ENCODE measurements at regions not wholly inside any gene's neighbourhood (a gene's known extent, or its start where the extent isn't known, plus 50 kb on each side); places are given as distances from the start of the nearest gene placed in this dataset.

DNA sequence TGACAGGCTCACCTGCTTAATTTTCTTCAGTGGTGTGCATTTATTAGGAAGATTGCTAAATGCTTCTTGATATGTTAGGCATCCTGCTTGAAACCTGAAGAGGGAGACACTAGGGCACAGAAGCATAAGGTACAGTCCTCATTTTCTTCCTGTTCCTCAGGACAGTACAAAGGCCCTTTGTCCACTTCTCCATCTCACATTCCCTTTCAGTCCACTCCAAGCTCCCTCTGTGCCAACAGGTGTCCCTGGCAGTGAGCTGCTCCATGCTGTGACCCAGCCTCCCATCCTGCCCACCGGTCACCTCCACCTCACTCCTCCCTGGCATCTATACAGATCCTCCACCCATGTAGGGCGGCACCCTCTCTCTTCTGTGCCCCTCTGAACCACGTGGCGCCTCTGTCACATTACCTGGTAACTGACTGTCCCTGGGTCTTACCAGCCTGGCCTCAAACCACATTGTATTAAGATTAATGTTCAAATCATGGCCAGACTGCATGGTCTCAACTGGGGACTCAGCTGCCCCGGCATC, 162.8 kb downstream of the VAPA start:
- TF ChIP-seq, protein P1, sequence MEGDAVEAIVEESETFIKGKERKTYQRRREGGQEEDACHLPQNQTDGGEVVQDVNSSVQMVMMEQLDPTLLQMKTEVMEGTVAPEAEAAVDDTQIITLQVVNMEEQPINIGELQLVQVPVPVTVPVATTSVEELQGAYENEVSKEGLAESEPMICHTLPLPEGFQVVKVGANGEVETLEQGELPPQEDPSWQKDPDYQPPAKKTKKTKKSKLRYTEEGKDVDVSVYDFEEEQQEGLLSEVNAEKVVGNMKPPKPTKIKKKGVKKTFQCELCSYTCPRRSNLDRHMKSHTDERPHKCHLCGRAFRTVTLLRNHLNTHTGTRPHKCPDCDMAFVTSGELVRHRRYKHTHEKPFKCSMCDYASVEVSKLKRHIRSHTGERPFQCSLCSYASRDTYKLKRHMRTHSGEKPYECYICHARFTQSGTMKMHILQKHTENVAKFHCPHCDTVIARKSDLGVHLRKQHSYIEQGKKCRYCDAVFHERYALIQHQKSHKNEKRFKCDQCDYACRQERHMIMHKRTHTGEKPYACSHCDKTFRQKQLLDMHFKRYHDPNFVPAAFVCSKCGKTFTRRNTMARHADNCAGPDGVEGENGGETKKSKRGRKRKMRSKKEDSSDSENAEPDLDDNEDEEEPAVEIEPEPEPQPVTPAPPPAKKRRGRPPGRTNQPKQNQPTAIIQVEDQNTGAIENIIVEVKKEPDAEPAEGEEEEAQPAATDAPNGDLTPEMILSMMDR (IDR thresholded peaks at IDR 0.05; ENCODE audit: low read depth, low read length) = no peak
- DNase-seq (ENCODE audit: low read depth in 1 of 2, low spot score in 1 of 2) = no peak
- Histone ChIP-seq H3K27ac (no peak overlapping the region), H3K27me3 (no peaks in the 10 kb centered on the region), H3K4me1 (ENCODE audit: low read depth) (peaks cover 21% of the 10 kb centered on the region), H3K36me3 (no peaks in the 10 kb centered on the region), H3K9me3 (ENCODE audit: low read depth) (no peaks in the 10 kb centered on the region), H3K4me3 (no peak overlapping the region)

DNA sequence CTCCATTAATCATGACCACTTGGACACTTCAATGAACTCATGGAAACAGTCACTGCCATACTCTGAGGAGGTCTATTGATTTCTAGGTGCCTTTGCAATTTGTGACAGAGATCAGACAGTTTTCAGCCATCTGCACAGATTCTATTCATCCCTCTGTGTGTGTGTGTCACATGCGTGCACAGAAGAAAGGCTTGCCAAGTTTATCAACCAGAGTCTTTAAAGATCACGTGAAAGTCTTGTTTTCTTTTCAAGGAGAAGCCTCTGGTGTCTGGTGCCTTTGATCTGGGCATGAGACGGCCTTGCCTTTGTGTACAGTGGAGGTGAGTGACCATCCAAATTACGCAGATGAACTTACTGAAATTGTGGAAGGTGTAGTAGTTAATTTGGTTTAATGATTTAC, 164.2 kb downstream of the VAPA start:
- no peaks in the 10 kb centered on the region for H3K9me3 ChIP-seq (ENCODE audit: low read depth)
- peak in 1 of 2 donors; percentile 30 for DNase-seq (ENCODE audit: low read depth in 1 of 2, low spot score in 1 of 2)
- TF ChIP-seq, protein P1 (IDR thresholded peaks at IDR 0.05; ENCODE audit: low read depth, low read length) = no peak
- no peak overlapping the region for H3K4me3 ChIP-seq
- no peaks in the 10 kb centered on the region for H3K27me3 ChIP-seq
- no peaks in the 10 kb centered on the region for H3K36me3 ChIP-seq
- H3K4me1 ChIP-seq (ENCODE audit: low read depth) = peaks cover 26% of the 10 kb centered on the region
- H3K27ac ChIP-seq = no peak overlapping the region

DNA sequence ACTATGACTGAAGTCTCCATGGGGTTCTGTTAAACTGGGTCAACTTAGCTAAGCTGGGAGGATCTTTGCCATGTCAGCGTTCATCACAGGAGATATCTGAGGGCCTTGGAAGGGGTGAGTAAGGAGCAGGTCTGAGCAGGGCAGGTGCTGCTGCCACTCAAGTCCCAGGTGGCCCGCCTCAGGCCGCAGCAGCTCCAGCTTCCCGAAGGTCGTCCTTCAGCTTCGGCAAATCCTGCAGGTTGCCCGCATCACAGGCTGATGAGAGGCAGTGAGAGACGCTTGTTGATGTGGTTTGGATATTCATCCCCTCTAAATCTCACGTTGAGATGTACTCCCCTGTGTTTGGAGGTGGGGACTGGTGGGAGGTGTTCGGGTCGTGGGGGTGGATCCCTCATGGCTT, 166.6 kb downstream of the VAPA start:
- Histone ChIP-seq H3K27me3 (no peaks in the 10 kb centered on the region), H3K27ac (no peak overlapping the region), H3K4me3 (no peak overlapping the region), H3K4me1 (ENCODE audit: low read depth) (peaks cover 26% of the 10 kb centered on the region), H3K36me3 (no peaks in the 10 kb centered on the region), H3K9me3 (ENCODE audit: low read depth) (no peaks in the 10 kb centered on the region)
- no peak for DNase-seq (ENCODE audit: low read depth in 1 of 2, low spot score in 1 of 2)
- TF ChIP-seq, protein P1 (IDR thresholded peaks at IDR 0.05; ENCODE audit: low read depth, low read length) = no peak

DNA sequence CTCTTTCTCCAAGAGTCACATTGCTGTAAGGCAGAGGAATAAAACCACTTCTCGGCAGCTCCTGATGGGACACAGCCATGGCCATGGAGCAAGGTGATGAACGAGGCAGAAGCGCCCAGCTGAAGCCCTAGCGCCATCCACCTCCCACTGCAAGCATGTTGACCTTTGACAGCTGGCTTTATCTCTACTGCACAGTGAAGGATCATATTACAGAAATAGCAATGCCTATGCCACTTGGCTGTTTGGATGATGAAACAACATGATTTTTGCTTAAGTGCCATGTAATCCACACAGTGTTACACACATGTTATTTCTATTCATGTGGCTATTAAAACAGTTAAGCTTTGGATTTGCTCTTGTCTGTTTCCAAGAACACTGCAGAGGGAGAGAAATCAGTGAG, 167.7 kb downstream of the VAPA start:
- Histone ChIP-seq H3K9me3 (ENCODE audit: low read depth) (no peaks in the 10 kb centered on the region), H3K36me3 (no peaks in the 10 kb centered on the region), H3K4me3 (no peak overlapping the region), H3K27ac (peak overlapping the region; percentile 41), H3K27me3 (no peaks in the 10 kb centered on the region), H3K4me1 (ENCODE audit: low read depth) (peaks cover 26% of the 10 kb centered on the region)
- peak; percentile 42 to 47 for DNase-seq (ENCODE audit: low read depth in 1 of 2, low spot score in 1 of 2)
- TF ChIP-seq, protein P1 (IDR thresholded peaks at IDR 0.05; ENCODE audit: low read depth, low read length) = no peak

DNA sequence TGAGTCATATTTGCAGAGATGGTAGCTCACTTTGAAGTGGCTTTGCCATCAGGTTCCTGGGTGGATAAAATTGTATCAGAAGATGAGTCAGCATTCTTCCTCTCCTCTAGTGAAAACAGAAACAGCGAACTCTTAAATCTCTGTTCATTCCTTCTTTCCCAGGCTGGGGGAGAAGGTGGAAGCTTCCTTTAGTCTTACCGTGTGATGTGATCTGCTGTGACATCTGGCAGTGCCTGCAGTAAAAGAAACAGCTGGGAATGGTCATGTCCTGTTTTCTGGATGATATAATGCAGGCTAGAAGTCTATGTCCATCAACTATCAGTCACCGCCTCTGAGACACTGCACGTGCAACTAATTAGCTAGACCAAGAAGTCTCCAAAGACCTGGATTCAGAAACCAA, 171.6 kb downstream of the VAPA start:
- H3K36me3 ChIP-seq = no peaks in the 10 kb centered on the region

More for the DNA sequence above, 171.6 kb downstream of the VAPA start:
- Histone ChIP-seq H3K27ac (no peak overlapping the region), H3K4me3 (no peak overlapping the region), H3K4me1 (ENCODE audit: low read depth) (peaks cover 23% of the 10 kb centered on the region), H3K9me3 (ENCODE audit: low read depth) (no peaks in the 10 kb centered on the region), H3K27me3 (no peaks in the 10 kb centered on the region)
- TF ChIP-seq, protein P1 (IDR thresholded peaks at IDR 0.05; ENCODE audit: low read depth, low read length) = no peak
- peak in 1 of 2 donors; percentile 37 for DNase-seq (ENCODE audit: low read depth in 1 of 2, low spot score in 1 of 2)

Measured in cardiac muscle cell (in vitro differentiated cells and primary cell).